Chondrocyte (in vitro differentiated cells): ENCODE measurements at regions not wholly inside any gene's neighbourhood (a gene's known extent, or its start where the extent isn't known, plus 50 kb on each side); places are given as distances from the start of the nearest gene placed in this dataset.

Experiments
- DNase-seq: peaks from one replicate; pipeline ENCODE4 v3.0.0; 2021; ENCODE audit warnings: mixed read lengths, low spot score
- H3K27ac Mint-ChIP-seq: one replicate; pipeline ENCODE4 v1.8.0; 2021; ENCODE audit warnings: mild to moderate bottlenecking, moderate library complexity, mixed read lengths; ENCODE audit not compliant: unreplicated experiment
- H3K27me3 Mint-ChIP-seq: 2 replicates; pipeline ENCODE4 v1.8.0; 2021; ENCODE audit warnings: low read depth, mixed read lengths
- H3K36me3 Mint-ChIP-seq: 2 replicates; pipeline ENCODE4 v1.8.0; 2021; ENCODE audit warnings: low read depth, mixed read lengths
- H3K4me1 Mint-ChIP-seq: 2 replicates; pipeline ENCODE4 v1.8.0; 2021; ENCODE audit warnings: low read depth, mild to moderate bottlenecking, mixed read lengths
- H3K4me3 Mint-ChIP-seq: one replicate; pipeline ENCODE4 v1.8.0; 2021; ENCODE audit warnings: mild to moderate bottlenecking, moderate library complexity, mixed read lengths; ENCODE audit not compliant: unreplicated experiment
- H3K9me3 Mint-ChIP-seq: 2 replicates; pipeline ENCODE4 v1.8.0; 2021; ENCODE audit warnings: low read depth, mixed read lengths
- CTCF ChIP-seq: fragments of 200-600 bp; sonication (generic); IDR thresholded peaks from 2 replicates; pipeline ENCODE4 v1.5.0; 2021; ENCODE audit warnings: antibody characterized with exemption, mild to moderate bottlenecking, moderate library complexity

- H3K9me3 Mint-ChIP-seq: peaks cover 29% of the 10 kb centered on the region
- TF ChIP-seq CTCF: no peak
- no peaks in the 10 kb centered on the region for H3K36me3 Mint-ChIP-seq
- H3K27me3 Mint-ChIP-seq: no peaks in the 10 kb centered on the region
- H3K4me1 Mint-ChIP-seq: no peaks in the 10 kb centered on the region
- DNase-seq: no peak
- H3K4me3 Mint-ChIP-seq: no peak overlapping the region
- H3K27ac Mint-ChIP-seq: no peak overlapping the region
Observed at GRCh38 chrX:141443922-141444321, 140.6 kb downstream of the SPANXA1 start.

GRCh38 chrX:141439651-141440050 lies 144.9 kb downstream of the SPANXA1 start:
- H3K36me3 Mint-ChIP-seq: no peaks in the 10 kb centered on the region
- no peaks in the 10 kb centered on the region for H3K27me3 Mint-ChIP-seq
- no peak for TF ChIP-seq CTCF
- no peak overlapping the region for H3K4me3 Mint-ChIP-seq
- H3K27ac Mint-ChIP-seq: no peak overlapping the region
- DNase-seq: no peak
- H3K9me3 Mint-ChIP-seq: peaks cover 11% of the 10 kb centered on the region
- H3K4me1 Mint-ChIP-seq: no peaks in the 10 kb centered on the region

- Mint-ChIP-seq H3K4me3 (no peak overlapping the region), H3K4me1 (no peaks in the 10 kb centered on the region), H3K27me3 (no peaks in the 10 kb centered on the region), H3K27ac (no peak overlapping the region), H3K9me3 (peaks cover 17% of the 10 kb centered on the region), H3K36me3 (no peaks in the 10 kb centered on the region)
- no peak for DNase-seq
- TF ChIP-seq CTCF: no peak
Observed at GRCh38 chrX:141415889-141416288, 168.6 kb downstream of the SPANXA1 start.

- DNase-seq: no peak
- Mint-ChIP-seq H3K27ac (peak overlapping the region; percentile 66), H3K4me3 (no peak overlapping the region), H3K27me3 (no peaks in the 10 kb centered on the region), H3K36me3 (no peaks in the 10 kb centered on the region), H3K4me1 (peaks cover 11% of the 10 kb centered on the region), H3K9me3 (no peaks in the 10 kb centered on the region)
- no peak for TF ChIP-seq CTCF
Observed at GRCh38 chrX:141405853-141406492, 163.7 kb upstream of the SPANXC start.

- Mint-ChIP-seq H3K4me1 (peaks cover 11% of the 10 kb centered on the region), H3K4me3 (no peak overlapping the region), H3K27ac (no peak overlapping the region), H3K27me3 (no peaks in the 10 kb centered on the region), H3K9me3 (peaks cover 3% of the 10 kb centered on the region), H3K36me3 (no peaks in the 10 kb centered on the region)
- no peak for TF ChIP-seq CTCF
- DNase-seq: no peak
Observed at GRCh38 chrX:141405486-141405852, 163.2 kb upstream of the SPANXC start.
